IPS-NIHi7 (cell line): ENCODE measurements at regions not wholly inside any gene's neighbourhood (a gene's known extent, or its start where the extent isn't known, plus 50 kb on each side); places are given as distances from the start of the nearest gene placed in this dataset.

Source experiments
- DNase-seq: peaks from one replicate; pipeline ENCODE4 v3.0.0; 2012; ENCODE audit warnings: mixed read lengths; ENCODE audit errors: extremely low spot score

DNA sequence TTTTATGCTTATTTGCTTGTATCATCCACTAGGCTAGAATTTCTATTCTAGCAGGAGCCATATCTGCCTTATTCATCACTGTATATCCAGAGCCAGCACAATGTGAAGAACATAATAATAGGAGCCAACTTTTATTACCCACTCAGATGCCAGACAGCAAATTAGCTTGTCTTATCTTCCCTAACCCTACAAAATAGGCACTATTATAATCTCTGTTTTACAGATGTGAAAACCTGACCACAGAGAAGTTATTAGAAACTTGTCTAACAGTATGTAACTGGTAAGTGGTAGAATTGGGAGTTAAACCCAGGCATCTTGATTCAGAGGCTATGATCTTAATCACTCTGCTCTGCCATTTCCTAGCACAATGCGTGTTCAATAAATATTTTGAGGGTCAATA, 579.5 kb downstream of the CAAP1 start:
- no peak for DNase-seq

DNA sequence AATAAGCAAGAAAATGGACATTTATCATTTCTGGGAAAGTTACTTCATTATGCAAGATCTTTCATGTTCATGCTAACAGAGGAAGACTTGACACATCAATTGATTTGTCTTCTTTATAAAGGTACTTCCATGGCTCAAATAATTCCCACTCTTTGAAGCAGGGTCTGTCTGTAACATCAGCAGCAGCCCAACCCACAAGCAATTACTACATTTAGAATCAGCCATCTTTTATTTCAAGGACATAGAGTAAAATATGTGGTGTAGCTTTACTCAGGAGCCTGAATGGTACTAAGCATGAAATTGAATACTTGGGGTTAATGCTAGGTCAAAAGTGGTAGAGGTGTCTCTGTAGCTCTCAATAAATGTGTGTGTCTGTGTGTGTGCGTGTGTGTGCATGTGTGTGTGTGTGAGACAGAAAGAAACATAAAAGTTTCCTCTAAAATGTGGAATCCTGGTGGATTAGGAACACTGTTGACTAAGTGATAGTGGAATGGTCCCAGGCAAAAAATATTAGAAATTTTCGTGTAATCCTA, 581.1 kb downstream of the CAAP1 start:
- DNase-seq, result no peak

DNA sequence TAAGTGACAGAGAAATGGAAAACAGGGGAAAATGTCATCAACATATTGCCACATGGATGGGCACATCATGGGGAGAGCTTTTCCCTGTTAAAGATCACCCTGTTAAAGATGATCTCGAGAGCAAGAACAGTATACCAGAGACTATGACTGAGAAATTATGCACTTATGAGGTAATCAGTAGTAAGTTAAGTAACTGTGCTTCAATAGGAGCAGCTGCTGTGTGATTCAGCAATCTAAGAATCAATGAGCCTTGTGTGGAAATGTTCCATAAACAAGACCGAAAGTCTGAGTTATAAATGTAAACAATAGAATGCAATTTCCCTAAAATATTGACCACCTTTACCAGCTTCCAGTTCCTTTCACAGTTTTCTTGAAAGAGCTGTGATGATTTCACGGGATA, 582.3 kb downstream of the CAAP1 start:
- DNase-seq, result no peak

DNA sequence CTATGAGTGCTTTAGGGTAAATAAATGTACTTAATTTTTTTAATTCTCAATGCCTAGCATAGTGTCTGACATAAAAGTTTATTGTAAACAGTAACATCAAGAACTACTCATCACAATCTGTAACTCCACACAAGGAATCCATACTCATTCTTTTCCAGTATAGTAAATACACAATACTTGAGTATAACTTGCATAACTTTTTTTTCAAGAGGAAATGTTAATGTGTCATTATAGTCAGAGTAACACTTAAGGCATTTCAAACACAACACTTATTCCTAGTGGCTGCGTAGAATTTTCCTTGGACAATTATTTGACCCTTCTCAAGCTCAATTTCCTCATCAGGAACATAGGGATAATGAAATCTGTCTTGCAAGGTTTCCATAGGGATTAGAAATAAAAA, 584.3 kb downstream of the CAAP1 start:
- no peak for DNase-seq

DNA sequence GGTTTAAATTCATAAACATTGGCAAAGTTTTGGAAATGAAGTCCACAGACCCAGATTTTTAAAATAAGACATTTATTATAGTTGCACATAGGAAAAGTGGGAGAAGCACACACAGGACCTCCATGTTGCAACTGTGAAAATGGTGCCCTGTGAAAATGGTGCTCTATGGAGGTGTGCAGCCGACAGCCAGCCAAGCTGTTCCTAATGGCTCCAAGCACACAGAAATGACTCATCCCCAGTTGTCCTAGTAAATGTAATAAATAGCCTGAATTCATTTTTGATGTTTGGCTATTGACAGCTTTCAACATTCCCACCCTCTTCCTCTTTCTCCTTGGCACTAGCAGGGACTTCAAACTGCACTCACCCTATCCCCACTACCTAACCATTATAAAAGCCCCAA, 590.9 kb downstream of the CAAP1 start:
- no peak for DNase-seq

DNA sequence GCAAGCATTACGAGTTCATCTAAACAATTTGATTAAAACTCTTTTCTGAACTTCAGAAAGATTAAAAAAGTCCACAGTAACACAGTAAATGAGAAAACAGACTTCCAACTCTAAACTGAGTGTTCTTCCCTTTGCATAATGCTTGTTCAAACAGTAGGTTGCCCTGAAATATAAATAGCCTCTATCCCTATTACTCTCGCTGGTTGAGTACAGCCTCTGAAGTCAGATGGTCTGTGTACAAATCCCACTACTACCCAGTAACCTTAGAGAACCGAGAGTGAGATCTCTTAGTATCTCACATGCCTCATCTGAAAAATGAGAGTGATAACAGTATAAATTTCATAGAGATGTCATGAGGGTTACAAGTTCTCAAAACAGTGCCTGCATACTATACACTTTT, 591.6 kb downstream of the CAAP1 start:
- DNase-seq, result no peak

DNA sequence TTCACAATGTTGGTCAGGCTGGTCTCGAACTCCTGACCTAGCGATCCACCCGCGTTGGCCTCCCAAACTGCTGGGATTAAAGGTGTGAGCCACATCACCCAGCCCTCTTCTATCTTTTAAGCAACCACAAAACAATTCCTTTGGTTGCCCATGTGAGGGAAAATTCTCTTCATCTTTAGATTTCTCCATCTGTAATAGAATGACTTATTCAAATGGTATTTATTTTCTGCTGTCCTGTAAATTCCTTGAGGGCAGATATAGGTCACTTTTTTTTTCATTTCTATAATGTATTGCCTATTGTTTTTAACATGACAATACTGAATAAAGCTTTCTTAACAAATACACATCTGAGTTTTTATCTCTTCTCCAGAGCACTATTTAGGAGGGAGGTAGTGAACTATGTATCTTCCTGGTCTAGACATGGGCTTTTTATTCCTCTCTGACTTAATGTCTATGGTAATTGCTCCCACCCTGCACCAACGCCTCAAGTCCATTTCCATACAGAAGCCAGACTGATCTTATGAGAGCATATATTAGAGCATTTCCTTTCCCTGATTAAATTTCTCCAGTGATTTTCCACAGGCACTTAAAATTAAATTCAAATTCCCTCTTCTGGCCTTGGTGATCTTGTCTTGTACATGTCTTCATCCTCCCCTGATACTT, 595.6 kb downstream of the CAAP1 start:
- DNase-seq, result no peak

DNA sequence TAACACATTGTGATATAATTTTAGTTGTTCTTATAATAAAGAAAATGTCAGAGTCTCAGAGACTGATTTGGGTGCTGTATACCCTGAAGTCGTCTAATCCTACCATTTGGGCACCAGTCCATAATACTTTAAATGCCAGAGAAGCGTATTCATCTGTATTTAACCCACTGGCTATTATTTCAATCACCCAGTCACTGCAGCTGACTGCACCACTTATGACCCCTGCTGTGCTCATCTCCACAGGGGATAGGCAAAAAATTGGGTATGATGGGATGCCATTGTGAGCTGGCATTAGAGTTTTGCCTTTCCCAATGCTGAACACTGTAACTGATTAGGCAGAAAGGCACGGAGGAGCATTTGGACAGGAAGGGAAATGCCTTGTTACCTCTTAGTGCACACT, 599.7 kb downstream of the CAAP1 start:
- DNase-seq, result no peak

DNA sequence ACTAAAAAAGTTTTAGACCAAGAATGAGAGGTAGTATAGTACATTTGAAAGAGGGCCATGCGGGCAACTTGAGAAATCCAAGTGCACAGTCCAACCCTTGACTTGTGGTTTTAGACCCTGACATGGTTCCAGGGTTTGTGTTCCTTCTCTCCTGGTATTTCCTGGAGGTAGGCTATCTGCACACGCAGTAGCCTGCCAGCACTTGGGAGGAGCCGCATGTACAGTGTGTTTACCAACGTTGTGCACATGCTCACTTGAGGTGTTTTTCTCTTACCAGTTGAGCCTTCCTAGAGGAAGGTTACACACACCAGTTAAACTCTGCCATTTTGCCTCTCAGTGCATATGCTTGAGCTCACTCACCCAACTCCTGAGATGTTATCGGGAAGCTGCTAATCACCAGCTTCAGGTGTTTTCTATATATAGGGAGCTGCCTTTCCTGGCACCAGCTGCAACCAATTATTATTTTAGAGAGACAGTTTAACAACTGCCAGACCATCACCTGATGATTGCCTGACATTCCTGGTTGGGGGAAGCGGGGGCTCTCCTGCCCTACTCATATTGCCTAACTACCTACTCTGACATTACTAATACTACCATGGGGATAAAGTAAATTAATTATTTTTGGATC, 593.4 kb upstream of the TUSC1 start:
- no peak for DNase-seq

DNA sequence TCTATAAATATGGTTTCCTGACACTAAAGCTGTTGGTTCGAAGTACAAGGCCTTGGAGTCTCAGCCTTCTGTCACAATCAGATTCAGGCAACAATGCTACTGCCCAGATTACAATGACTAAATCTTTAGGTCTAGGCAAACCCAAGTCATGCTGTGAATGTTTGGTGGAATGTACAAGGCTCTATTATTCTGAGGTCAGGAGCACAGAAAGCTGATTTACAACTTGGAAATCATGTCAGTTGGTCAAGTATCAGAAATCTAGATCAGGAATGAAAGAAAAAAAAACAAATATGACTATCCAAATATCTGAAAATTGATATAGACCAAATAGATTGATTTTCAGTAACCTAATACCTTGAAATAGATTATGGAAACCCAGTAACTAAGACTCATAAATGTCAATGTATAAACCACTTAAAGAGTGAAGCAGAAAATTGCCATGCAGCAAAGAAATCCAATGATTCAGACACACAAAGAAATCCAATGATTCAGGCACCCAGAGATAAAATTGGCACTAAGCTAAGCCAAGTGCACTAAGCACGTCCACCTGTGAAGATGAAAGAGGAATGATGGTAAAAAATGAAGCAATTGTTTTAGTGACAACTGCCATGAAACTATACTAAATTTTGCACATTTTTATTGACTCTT, 588.0 kb upstream of the TUSC1 start:
- DNase-seq, result no peak

DNA sequence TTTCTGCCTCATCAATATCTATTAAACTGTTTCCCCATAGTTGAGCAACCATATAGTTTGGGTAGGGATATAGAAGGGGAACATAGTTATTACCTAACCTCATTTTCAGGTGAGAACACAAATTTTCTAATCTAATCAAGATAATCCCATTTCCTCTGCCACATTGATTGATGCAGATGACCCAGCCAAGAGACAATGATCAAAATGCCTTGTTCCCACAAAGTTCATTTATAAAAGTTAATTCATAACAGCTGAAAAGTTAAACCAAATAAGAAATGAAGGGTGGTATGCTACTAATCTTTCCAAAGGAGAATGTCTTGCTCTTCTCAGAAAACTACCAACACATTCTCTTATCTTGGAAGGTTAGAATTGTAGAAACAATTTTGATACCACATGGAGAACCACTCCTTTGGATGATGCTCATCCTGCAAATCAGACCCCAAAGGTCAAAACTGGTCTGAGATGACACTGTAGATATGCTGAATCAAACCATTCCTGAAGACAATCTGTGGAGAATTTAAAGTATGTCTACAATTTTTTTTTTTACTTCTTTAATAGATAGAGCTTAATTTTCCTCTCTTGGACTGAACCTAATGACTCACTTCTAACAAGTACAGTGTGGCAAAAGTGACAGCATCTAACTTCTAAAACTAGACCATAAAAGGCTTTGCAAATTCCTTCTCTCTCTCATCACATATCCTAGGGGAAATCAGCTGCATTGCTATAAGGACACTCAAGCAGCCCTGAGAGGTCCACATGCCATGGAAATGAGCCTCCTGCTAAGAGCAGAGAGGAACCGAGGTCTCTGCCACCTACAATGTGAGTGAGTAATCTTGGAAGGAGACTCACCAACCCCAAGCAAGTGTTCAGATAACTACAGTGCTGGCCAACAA, 586.7 kb upstream of the TUSC1 start:
- DNase-seq, result no peak

DNA sequence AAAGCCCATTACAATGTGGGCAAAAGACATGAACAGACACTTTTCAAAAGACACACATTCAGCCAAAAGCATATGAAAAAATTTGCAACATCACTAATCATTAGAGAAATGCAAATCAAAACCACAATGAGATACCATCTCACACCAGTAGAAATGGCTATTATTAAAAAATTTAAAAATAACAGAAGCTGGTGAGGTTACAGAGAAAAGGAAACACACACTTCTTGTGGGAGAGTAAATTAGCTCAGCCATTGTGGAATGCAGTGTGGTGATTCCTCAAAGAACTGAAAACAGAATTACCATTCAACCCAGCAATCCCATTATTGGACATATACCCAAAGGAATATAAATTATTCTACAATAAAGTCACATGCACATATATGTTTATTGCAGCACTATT, 585.2 kb upstream of the TUSC1 start:
- DNase-seq, result no peak

DNA sequence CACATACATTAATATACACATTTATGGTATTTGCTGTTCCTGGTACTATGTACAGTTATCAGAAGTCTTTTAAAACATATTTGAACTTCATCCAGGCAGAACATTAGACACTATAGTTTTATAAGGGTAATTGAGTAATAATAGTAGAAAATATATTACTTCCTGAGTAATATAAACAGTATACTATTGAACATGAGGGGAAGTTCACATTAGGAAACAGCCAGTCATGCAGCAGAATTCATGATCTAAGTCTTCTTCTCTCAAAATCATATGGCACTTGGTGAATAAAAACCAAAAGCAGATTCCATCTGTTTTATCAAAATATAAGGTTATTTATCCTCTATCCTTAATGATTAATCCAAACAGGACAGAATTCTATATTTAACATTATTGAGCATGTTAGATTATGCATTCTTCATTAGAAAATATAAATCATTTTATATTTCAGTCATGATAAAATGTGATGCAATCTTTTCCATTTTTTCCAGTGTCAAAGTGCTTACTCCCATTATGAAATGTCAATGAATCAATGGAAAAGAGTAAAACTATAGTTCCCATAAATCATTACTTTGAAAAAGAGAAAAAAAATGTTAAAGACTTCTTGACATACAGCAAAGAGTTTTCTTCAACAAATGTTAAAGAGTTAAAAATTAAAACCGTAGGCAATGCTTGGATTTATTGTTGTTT, 584.3 kb upstream of the TUSC1 start:
- no peak for DNase-seq

DNA sequence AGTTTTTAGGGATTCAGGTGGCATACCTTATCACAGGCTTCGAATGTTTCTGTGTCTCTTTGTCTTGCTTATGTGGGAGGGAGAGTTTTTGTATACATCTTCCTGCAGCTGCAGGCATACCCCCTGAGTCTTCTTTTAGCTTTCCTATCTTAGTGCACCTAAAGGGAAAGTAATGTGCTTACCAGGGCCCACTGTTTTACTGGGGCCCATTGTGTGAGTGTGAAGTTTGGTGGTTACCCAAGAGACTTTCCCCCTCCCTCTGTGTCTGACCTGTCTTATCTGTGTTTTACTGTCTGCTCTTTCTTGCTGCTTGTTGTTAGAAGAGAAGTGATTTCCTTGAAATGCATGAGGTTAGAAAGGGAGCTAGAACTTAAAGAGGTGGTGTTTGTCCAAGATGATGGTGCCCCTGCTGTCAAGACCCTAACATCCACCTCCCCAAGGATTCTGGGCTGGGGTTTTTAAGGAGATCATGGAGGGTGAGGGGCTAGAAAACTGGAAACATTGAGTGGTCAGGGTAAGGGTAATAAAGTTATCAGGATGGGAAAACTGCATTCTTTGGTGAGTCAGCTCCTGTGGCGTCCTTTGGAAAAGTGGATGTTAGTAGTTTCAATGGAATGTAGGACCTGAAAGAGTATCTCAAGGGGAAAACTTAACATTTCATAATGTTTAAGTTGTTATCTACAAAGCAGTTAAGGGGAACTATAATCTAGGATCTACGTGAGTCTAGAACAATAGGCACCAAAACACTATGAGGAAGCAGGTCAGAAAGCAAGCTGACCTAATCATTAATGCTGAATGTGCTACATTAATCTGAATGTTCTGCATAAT, 583.5 kb upstream of the TUSC1 start:
- DNase-seq, result no peak

DNA sequence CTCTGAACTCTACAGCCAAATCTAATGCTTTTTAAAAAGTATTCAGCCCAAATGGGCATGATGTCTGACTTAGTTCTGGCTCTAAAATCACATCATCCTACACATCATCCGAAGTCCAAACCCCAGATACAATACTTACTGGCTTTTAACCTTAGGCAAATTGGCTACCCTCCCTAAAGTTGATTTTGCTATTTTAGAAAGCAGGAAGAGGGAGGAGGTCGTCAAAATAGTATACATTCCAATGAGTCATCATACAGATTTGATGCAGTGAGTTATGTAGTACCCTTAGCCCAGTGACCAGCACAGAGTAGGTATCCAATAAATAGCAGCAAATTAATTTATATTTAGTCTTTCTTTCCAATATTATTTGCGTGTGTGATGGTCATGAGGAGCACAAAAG, 582.0 kb upstream of the TUSC1 start:
- DNase-seq, result no peak

DNA sequence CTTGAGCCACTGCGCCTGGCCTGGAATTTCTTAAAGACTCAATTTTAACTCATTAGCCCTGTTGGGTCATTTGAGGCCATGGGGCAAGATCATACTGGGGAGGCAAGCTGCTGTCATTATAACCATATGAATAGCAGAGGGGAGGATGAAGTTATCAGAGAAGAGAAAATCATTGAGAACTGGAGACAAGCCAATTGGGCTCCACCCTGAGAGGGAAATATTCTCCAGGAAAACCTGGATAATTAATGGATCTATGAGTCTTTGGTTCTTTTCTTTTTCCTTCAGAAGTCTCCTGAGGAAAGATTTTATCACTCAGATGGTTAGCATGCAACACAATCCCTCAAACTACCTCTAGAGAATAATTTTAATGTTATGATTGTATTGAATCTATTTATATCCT, 569.6 kb upstream of the TUSC1 start:
- DNase-seq, result no peak

DNA sequence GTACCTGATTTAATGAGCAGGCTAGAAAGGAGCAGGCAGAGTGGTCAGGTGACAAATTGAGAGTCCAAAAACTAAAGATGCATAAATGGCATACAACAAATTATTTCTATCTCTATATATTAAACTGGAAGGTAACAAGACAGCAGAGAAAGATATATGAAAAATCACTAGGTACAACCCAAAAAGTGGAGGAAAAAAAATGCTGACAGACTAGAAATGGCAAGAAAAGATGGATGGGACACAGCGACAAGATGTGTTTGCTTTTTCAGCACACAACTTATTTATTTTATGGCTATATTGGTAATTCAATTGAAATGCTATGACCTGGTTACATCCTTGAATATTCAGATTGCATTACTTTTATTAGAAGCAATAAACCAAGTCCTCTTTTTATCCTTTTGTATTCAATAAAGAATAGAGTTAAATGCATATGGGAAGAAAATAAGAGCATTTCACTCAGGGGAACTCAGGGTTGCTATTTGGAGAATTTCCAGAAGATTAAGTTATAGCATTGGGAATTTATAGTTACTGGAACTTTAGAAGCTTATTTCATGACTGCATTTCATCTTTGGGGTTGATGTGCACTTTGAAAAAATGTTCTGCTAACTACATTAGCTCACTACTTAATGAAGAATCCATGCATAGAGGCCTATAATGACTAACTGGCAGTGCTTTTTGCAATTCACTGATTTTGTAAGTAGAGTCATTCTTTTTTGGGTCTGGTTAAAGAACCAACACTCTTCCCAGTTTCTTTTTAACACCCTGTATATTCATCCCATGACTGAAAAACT, 566.6 kb upstream of the TUSC1 start:
- DNase-seq, result no peak

DNA sequence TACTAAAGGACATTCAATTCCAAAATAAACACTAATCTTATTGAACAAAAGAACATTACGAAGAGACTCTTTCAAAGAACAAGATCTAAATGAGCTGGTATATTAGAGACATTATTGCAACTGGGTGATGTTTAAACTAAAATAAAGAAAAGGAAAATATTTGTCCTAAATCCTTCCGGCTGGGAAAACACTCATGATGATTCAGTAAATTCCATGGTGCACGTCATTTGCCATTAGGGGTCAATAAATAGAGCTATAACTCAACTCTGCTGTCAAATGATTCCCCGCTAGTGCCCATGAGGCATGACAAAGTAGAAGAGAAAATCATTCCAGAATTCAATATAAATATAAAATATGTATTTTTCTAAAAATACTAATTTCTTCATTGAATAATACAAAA, 565.5 kb upstream of the TUSC1 start:
- no peak for DNase-seq

DNA sequence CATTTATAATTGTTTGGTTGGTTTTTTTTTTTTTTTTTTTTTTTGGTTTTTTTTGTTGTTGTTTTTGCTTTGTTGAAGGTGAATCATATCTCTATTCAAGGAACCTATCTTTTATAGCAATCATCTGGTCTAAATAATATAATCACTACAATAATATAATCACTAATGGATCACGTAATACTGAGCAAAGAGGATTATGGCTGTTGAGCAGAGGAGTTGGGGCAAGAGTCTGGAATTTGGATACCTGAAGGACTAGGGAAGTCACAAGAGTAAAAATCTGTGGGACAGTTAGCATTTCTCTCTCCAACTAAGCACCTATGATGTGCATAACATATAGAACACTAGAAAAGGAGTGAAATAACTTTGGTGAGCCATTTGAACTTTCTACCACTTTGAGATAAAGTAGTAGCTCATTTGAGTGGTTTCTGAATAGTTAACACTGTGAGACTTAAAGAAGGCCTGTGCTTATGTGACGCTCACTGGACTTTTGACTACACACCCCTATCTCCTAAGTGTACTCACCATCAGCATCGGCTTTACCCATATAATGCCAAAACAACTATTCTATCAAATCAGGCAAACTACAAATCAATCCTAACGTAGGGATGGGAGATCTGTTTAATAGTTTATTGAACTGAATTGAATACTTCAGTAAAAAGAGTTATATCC, 564.9 kb upstream of the TUSC1 start:
- DNase-seq, result no peak
